CD4-positive, alpha-beta memory T cell (primary cell): ENCODE measurements at regions not wholly inside any gene's neighbourhood (a gene's known extent, or its start where the extent isn't known, plus 50 kb on each side); places are given as distances from the start of the nearest gene placed in this dataset.

Source experiments
- CTCF ChIA-PET: fragments of 350-600 bp; sonication (Branson Sonifier 250); formaldehyde crosslinking; loops from one replicate; lab custom pipeline; 2021; ENCODE audit warnings: inconsistent platforms; ENCODE audit not compliant: partially characterized antibody; lab: Charles Lee
- POLR2A ChIA-PET: fragments of 350-600 bp; sonication (Branson Sonifier 250); formaldehyde crosslinking; loops from one replicate; lab custom pipeline; 2021; ENCODE audit not compliant: partially characterized antibody; lab: Charles Lee
- DNase-seq, 5 donors: peaks; one replicate each; pipeline versions ENCODE4 v3.0.0 to v3.0.0-alpha.2; 2020 to 2022; ENCODE audit warnings: mixed read lengths in 1 of 5
- H3K27ac ChIP-seq: one replicate; pipeline ENCODE4 v1.7.0; 2013; ENCODE audit warnings: low read depth, low read length
- H3K27me3 ChIP-seq: 2 replicates; pipeline ENCODE4 v1.7.0; 2013; ENCODE audit warnings: mild to moderate bottlenecking, low read length, moderate library complexity; ENCODE audit not compliant: insufficient read depth
- H3K36me3 ChIP-seq: 2 replicates; pipeline ENCODE4 v1.7.0; 2013; ENCODE audit warnings: mild to moderate bottlenecking, low read length, moderate library complexity; ENCODE audit not compliant: insufficient read depth
- H3K4me1 ChIP-seq: 2 replicates; pipeline ENCODE4 v1.7.0; 2013; ENCODE audit warnings: mild to moderate bottlenecking, low read length, moderate library complexity; ENCODE audit not compliant: insufficient read depth
- H3K4me3 ChIP-seq, 2 donors: one replicate each; pipeline ENCODE4 v1.7.0; 2013; ENCODE audit warnings: low read length in 2 of 2, mild to moderate bottlenecking in 1 of 2
- H3K9me3 ChIP-seq, 2 donors: one replicate each; pipeline ENCODE4 v1.7.0; 2013; ENCODE audit warnings: low read length in 2 of 2, control low read depth in 1 of 2; ENCODE audit not compliant: control insufficient read depth in 1 of 2
- H3K27ac Mint-ChIP-seq, 7 donors: one replicate each; pipeline ENCODE4 v1.8.0; 2020 to 2021; ENCODE audit warnings: mixed read lengths in 7 of 7, mild to moderate bottlenecking in 6 of 7, inconsistent platforms in 3 of 7, moderate library complexity in 3 of 7
- H3K27me3 Mint-ChIP-seq, 2 donors: one replicate each; pipeline ENCODE4 v1.8.0; 2020 to 2021; ENCODE audit warnings: mixed read lengths in 2 of 2
- H3K36me3 Mint-ChIP-seq, 2 donors: one replicate each; pipeline ENCODE4 v1.8.0; 2020 to 2021; ENCODE audit warnings: mixed read lengths in 2 of 2, inconsistent platforms in 1 of 2, mild to moderate bottlenecking in 1 of 2
- H3K4me1 Mint-ChIP-seq, 4 donors: one replicate each; pipeline ENCODE4 v1.8.0; 2020 to 2021; ENCODE audit warnings: mixed read lengths in 4 of 4, mild to moderate bottlenecking in 1 of 4
- H3K4me3 Mint-ChIP-seq, 8 donors: one replicate each; pipeline ENCODE4 v1.8.0; 2020 to 2021; ENCODE audit warnings: mixed read lengths in 8 of 8, mild to moderate bottlenecking in 7 of 8, moderate library complexity in 6 of 8, inconsistent platforms in 3 of 8
- H3K9me3 Mint-ChIP-seq, 8 donors: one replicate each; pipeline ENCODE4 v1.8.0; 2020 to 2021; ENCODE audit warnings: mixed read lengths in 8 of 8, mild to moderate bottlenecking in 5 of 8, inconsistent platforms in 3 of 8, moderate library complexity in 1 of 8
- intact Hi-C: fragments of 100-400 bp; cut with micrococcal nuclease; formaldehyde crosslinking; loops from one replicate; pipeline ENCODE4 v1.15.1; 2023

GRCh38 chr15:35753486-35753885, 207.5 kb upstream of the DPH6 start:
- Histone ChIP-seq H3K36me3 (no peaks in the 10 kb centered on the region), H3K27me3 (no peaks in the 10 kb centered on the region), H3K4me3 (no peak overlapping the region), H3K4me1 (no peaks in the 10 kb centered on the region), H3K9me3 (no peaks in the 10 kb centered on the region), H3K27ac (no peak overlapping the region)
- Mint-ChIP-seq H3K36me3 (no peaks in the 10 kb centered on the region), H3K4me3 (no peak overlapping the region), H3K9me3 (no peaks in the 10 kb centered on the region), H3K4me1 (peaks cover 0 to 2% (median 0%) of the 10 kb centered on the region in 4 donors), H3K27me3 (peaks cover 1 to 3% of the 10 kb centered on the region in 2 donors), H3K27ac (no peak overlapping the region)
- CTCF ChIA-PET, result interaction anchor here (0.7 to 4.2 kb wide), 2 partner anchors 8 to 28 kb away, joined by 3 to 16 read pairs; no protein-coding TSS in a partner anchor
- intact Hi-C loops, result no loop called here
- DNase-seq, result no peak
- POLR2A ChIA-PET, result no interaction called here

- intact Hi-C loops, result no loop called here
Measured at GRCh38 chr15:35755237-35755802, 209.4 kb upstream of the DPH6 start.

GRCh38 chr15:35756623-35757022, 210.7 kb upstream of the DPH6 start:
- H3K4me3 ChIP-seq, result no peak overlapping the region
- peaks cover 0 to 1% of the 10 kb centered on the region in 2 donors for H3K27me3 Mint-ChIP-seq
- CTCF ChIA-PET, result interaction anchor here (0.6 to 1.6 kb wide), 2 partner anchors 13 to 686 kb away, joined by 3 to 4 read pairs; no protein-coding TSS in a partner anchor
- H3K27ac ChIP-seq, result no peak overlapping the region
- no peaks in the 10 kb centered on the region for H3K9me3 Mint-ChIP-seq
- H3K36me3 ChIP-seq, result no peaks in the 10 kb centered on the region
- H3K9me3 ChIP-seq, result no peaks in the 10 kb centered on the region
- no peak for DNase-seq
- no peak overlapping the region for H3K4me3 Mint-ChIP-seq
- no peaks in the 10 kb centered on the region for H3K27me3 ChIP-seq
- no peaks in the 10 kb centered on the region for H3K36me3 Mint-ChIP-seq
- H3K27ac Mint-ChIP-seq, result no peak overlapping the region
- POLR2A ChIA-PET, result no interaction called here
- H3K4me1 Mint-ChIP-seq, result peaks cover 0 to 2% (median 0%) of the 10 kb centered on the region in 4 donors
- H3K4me1 ChIP-seq, result no peaks in the 10 kb centered on the region
- intact Hi-C loops, result no loop called here

More at GRCh38 chr15:35755237-35755802, 209.4 kb upstream of the DPH6 start:
- ChIA-PET POLR2A (no interaction called here), CTCF (interaction anchor here (1.2 to 1.6 kb wide), 3 partner anchors 14 to 28 kb away, joined by 3 to 4 read pairs (median 4); no protein-coding TSS in a partner anchor)
- no peak overlapping the region for H3K4me3 ChIP-seq
- no peaks in the 10 kb centered on the region for H3K4me1 ChIP-seq
- H3K27me3 ChIP-seq, result no peaks in the 10 kb centered on the region
- no peaks in the 10 kb centered on the region for H3K9me3 Mint-ChIP-seq
- no peaks in the 10 kb centered on the region for H3K9me3 ChIP-seq
- no peak overlapping the region for H3K27ac Mint-ChIP-seq
- H3K36me3 ChIP-seq, result no peaks in the 10 kb centered on the region
- H3K27me3 Mint-ChIP-seq, result peaks cover 1 to 3% of the 10 kb centered on the region in 2 donors
- no peak for DNase-seq
- H3K36me3 Mint-ChIP-seq, result no peaks in the 10 kb centered on the region
- H3K4me1 Mint-ChIP-seq, result peaks cover 0 to 2% (median 0%) of the 10 kb centered on the region in 4 donors
- no peak overlapping the region for H3K27ac ChIP-seq
- H3K4me3 Mint-ChIP-seq, result no peak overlapping the region

DNA sequence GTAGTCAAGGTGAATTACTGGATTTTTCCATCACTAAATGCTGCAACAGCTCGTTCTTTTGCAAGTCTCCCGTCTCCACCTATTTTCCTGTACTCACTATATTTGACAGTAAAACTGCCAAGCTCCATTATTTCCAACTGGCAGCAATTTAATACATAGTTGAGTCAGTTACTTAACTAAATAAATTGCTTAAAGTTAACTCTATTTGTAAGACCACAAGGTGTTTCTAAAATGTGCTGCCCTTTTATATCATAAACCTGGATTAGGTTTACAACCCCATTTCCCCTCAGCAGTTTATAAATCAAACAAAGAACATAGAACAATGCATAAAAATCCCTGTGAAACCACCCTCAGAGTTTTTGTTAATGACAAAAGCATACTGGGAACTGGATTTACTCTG, 211.4 kb upstream of the DPH6 start:
- H3K27me3 Mint-ChIP-seq, result peaks cover 0 to 1% of the 10 kb centered on the region in 2 donors
- POLR2A ChIA-PET, result no interaction called here
- intact Hi-C loops, result no loop called here

DNA sequence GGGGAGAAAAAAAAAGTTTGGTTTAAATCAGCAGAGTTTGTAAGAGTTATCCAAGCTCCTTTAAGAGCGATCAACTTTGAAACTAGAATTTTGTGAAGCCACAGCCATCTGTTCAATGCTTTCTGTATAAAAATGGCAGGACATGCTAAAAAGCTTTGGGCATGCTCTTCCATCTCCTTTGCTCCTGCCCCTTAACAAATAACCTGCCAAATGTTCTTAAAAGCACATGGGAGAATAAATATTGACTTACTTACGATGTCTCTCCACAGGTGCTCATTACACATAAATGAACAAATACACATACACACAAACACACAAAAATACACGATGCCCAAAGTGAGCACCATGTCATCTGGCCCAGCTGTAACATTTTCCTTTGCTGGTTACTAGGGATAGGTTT, 211.8 kb upstream of the DPH6 start:
- no peak for DNase-seq
- Histone ChIP-seq H3K36me3 (no peaks in the 10 kb centered on the region), H3K4me3 (no peak overlapping the region), H3K9me3 (no peaks in the 10 kb centered on the region), H3K27me3 (no peaks in the 10 kb centered on the region), H3K4me1 (no peaks in the 10 kb centered on the region), H3K27ac (no peak overlapping the region)
- ChIA-PET POLR2A (no interaction called here), CTCF (no interaction called here)
- H3K9me3 Mint-ChIP-seq, result no peaks in the 10 kb centered on the region
- H3K27ac Mint-ChIP-seq, result no peak overlapping the region
- intact Hi-C loops, result no loop called here
- no peaks in the 10 kb centered on the region for H3K4me1 Mint-ChIP-seq
- no peaks in the 10 kb centered on the region for H3K36me3 Mint-ChIP-seq
- peaks cover 0 to 1% of the 10 kb centered on the region in 2 donors for H3K27me3 Mint-ChIP-seq
- no peak overlapping the region for H3K4me3 Mint-ChIP-seq

More for the DNA sequence above, 211.4 kb upstream of the DPH6 start:
- Histone ChIP-seq H3K36me3 (no peaks in the 10 kb centered on the region), H3K27me3 (no peaks in the 10 kb centered on the region), H3K4me3 (no peak overlapping the region), H3K9me3 (no peaks in the 10 kb centered on the region), H3K4me1 (no peaks in the 10 kb centered on the region), H3K27ac (no peak overlapping the region)
- no peak for DNase-seq
- CTCF ChIA-PET, result no interaction called here
- no peaks in the 10 kb centered on the region for H3K9me3 Mint-ChIP-seq
- no peak overlapping the region for H3K4me3 Mint-ChIP-seq
- H3K27ac Mint-ChIP-seq, result no peak overlapping the region
- no peaks in the 10 kb centered on the region for H3K4me1 Mint-ChIP-seq
- no peaks in the 10 kb centered on the region for H3K36me3 Mint-ChIP-seq

DNA sequence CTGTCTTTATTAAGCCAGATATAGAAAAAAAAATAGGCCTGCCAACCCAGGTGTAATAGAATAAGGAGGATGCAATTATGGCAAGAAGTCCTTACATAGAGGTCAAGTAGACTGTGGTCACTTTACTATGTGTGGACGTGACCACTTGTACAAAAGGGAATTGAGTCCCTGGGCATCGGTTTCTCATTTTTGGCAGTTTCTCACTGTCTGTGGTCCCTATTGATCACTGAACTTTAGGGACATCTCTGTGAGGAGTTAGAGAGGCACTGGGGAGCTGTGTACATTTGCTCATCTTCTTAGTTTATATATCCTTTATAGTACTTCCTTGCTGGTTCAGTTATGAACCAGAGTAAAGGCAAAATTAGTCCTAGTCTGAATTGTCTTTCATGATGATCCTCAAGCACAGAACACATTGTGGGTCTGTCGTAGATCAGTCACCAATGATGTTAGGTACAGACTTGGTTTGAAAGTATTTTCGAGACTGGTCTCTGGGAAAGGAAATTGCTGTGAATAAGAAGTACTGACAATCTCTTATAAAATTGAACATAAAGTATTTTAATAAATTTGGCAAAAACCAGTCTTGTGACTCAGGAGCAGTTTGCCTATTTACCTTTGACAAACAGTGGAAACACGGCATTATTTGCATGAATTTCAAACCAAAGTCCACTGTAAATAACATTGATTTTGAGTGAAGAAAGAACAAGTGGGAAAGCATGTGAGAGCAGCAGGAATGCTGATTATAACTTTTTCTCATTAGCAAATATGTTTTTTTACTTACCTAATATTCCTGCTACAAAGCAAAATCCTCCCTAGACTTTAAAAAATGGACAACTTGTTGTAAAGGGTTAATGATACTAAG, 218.9 kb upstream of the DPH6 start:
- Mint-ChIP-seq H3K36me3 (no peaks in the 10 kb centered on the region), H3K27ac (no peak overlapping the region), H3K9me3 (peaks cover 0 to 3% (median 0%) of the 10 kb centered on the region in 8 donors), H3K4me3 (no peak overlapping the region), H3K4me1 (no peaks in the 10 kb centered on the region), H3K27me3 (no peaks in the 10 kb centered on the region)
- POLR2A ChIA-PET, result no interaction called here
- intact Hi-C loops, result no loop called here
- Histone ChIP-seq H3K27me3 (no peaks in the 10 kb centered on the region), H3K27ac (no peak overlapping the region), H3K36me3 (no peaks in the 10 kb centered on the region), H3K4me1 (no peaks in the 10 kb centered on the region), H3K9me3 (no peaks in the 10 kb centered on the region), H3K4me3 (no peak overlapping the region)
- no peak for DNase-seq
- CTCF ChIA-PET, result no interaction called here

DNA sequence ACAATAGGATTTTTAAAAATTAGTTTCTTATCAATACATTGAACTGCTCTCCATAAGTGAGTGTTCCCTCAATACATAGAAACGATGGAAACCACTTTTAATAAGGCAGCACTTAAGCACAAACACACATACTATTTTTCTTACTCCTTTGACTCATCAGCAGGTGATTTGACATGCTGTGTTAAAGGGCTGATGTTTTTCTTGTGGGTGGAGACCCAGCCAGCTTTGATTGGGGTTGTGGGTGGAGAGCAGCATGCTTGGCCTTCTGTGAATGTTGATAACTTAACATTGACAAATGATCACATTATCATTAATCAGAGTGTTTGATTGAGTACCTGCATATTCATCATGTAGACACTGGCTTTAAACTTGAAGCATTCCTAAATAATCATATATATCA, 223.0 kb upstream of the DPH6 start:
- DNase-seq, result no peak
- ChIA-PET CTCF (interaction anchor here (1.4 to 2.0 kb wide), 2 partner anchors 13 to 17 kb away, joined by 3 to 4 read pairs; no protein-coding TSS in a partner anchor), POLR2A (no interaction called here)
- intact Hi-C loops, result no loop called here
- Histone ChIP-seq H3K36me3 (no peaks in the 10 kb centered on the region), H3K27ac (no peak overlapping the region), H3K27me3 (no peaks in the 10 kb centered on the region), H3K4me3 (no peak overlapping the region), H3K4me1 (no peaks in the 10 kb centered on the region), H3K9me3 (no peaks in the 10 kb centered on the region)
- no peak overlapping the region for H3K4me3 Mint-ChIP-seq
- peaks cover 0 to 4% (median 0%) of the 10 kb centered on the region in 8 donors for H3K9me3 Mint-ChIP-seq
- no peak overlapping the region for H3K27ac Mint-ChIP-seq
- no peaks in the 10 kb centered on the region for H3K36me3 Mint-ChIP-seq
- H3K4me1 Mint-ChIP-seq, result no peaks in the 10 kb centered on the region
- no peaks in the 10 kb centered on the region for H3K27me3 Mint-ChIP-seq
